Endothelial cell of umbilical vein (primary cell): ENCODE measurements at regions not wholly inside any gene's neighbourhood (a gene's known extent, or its start where the extent isn't known, plus 50 kb on each side); places are given as distances from the start of the nearest gene placed in this dataset.

ENCODE experiments used
- BruUV-seq: library from RNA; stranded (reverse); fragments of 400-500 nt; replicated peaks from 2 replicates; lab custom pipeline; 2021; lab: Mats Ljungman, UMichigan
- CTCF ChIA-PET: fragments of 300-600, 350-600 bp; sonication (Branson Sonifier 250); formaldehyde crosslinking; loops from one replicate; lab custom pipeline; 2021; ENCODE audit warnings: antibody characterized with exemption, inconsistent platforms; lab: Charles Lee
- POLR2A ChIA-PET: fragments of 300-600, 350-600 bp; sonication (Branson Sonifier 250); formaldehyde crosslinking; loops from one replicate; lab custom pipeline; 2021; ENCODE audit warnings: antibody characterized with exemption, inconsistent platforms; lab: Charles Lee
- DNase-seq: peaks from one replicate; pipeline ENCODE4 v3.0.0-alpha.2; 2011; ENCODE audit warnings: low read depth, low spot score
- FAIRE-seq: peaks from 2 replicates; lab custom pipeline; 2011; peaks lifted over from hg19 to GRCh38; lab: Jason Lieb, UNC
- H2AFZ ChIP-seq: 2 replicates; pipeline ENCODE4 v1.6.0; 2012; ENCODE audit warnings: low read depth, low read length, control low read depth, inconsistent platforms
- H3K27ac ChIP-seq: 2 replicates; pipeline ENCODE4 v1.5.1; 2011; ENCODE audit warnings: low read depth, mild to moderate bottlenecking, control low read depth, low read length, moderate library complexity; ENCODE audit not compliant: insufficient read depth
- H3K27me3 ChIP-seq, 2 experiments: 2 replicates each; pipeline versions ENCODE4 v1.6.0 to v1.6.1; 2011; ENCODE audit warnings: low read length in 2 of 2, mixed read lengths in 1 of 2; ENCODE audit not compliant: control insufficient read depth in 2 of 2, insufficient read depth in 2 of 2
- H3K36me3 ChIP-seq, 2 experiments: 2 replicates in 1 of 2; 3 replicates in 1 of 2; pipeline ENCODE4 v1.5.1; 2011; ENCODE audit warnings: low read length in 2 of 2, mild to moderate bottlenecking in 1 of 2, moderate library complexity in 1 of 2; ENCODE audit not compliant: control insufficient read depth in 2 of 2, insufficient read depth in 2 of 2; ENCODE audit errors: extremely low read depth in 1 of 2
- H3K4me1 ChIP-seq: 3 replicates; pipeline ENCODE4 v1.5.1; 2011; ENCODE audit warnings: mild to moderate bottlenecking, low read length; ENCODE audit not compliant: control insufficient read depth, insufficient read depth; ENCODE audit errors: extremely low read depth
- H3K4me2 ChIP-seq: 2 replicates; pipeline ENCODE4 v1.6.1; 2011; ENCODE audit warnings: low read length, control low read depth, mixed read lengths; ENCODE audit not compliant: insufficient read depth
- H3K4me3 ChIP-seq, 3 experiments: fragments of 200-600 bp in 1 of 3; sonication (generic), shearing (Covaris generic) in 1 of 3; replicated peaks in 1 of 3; 2 replicates each; pipeline ENCODE4 v1.5.1; 2011 to 2016; ENCODE audit warnings: control low read depth in 3 of 3, low read length in 3 of 3, mild to moderate bottlenecking in 2 of 3, inconsistent platforms in 1 of 3, low read depth in 1 of 3, moderate library complexity in 1 of 3; ENCODE audit not compliant: insufficient read depth in 1 of 3
- H3K79me2 ChIP-seq: 2 replicates; pipeline ENCODE4 v1.6.0; 2012; ENCODE audit warnings: low read length, inconsistent platforms; ENCODE audit not compliant: control insufficient read depth, insufficient read depth
- H3K9ac ChIP-seq: replicated peaks from 2 replicates; pipeline ENCODE3; 2011; ENCODE audit warnings: low read length, control low read depth; ENCODE audit not compliant: insufficient read depth; ENCODE audit errors: extremely low read depth
- H3K9me1 ChIP-seq: replicated peaks from 3 replicates; pipeline ENCODE4 v1.6.0; 2011; ENCODE audit warnings: mild to moderate bottlenecking, low read length; ENCODE audit not compliant: control insufficient read depth, insufficient read depth; ENCODE audit errors: extremely low read depth
- H3K9me3 ChIP-seq: replicated peaks from 2 replicates; pipeline ENCODE4 v1.5.1; 2012; ENCODE audit warnings: low read length, inconsistent platforms; ENCODE audit not compliant: control insufficient read depth, insufficient read depth
- H4K20me1 ChIP-seq: replicated peaks from 2 replicates; pipeline ENCODE3; 2011; ENCODE audit warnings: mild to moderate bottlenecking, low read length; ENCODE audit not compliant: control insufficient read depth, insufficient read depth; ENCODE audit errors: extremely low read depth
- EZH2 ChIP-seq: IDR thresholded peaks from 2 replicates; pipeline ENCODE4 v1.6.1; 2012; ENCODE audit warnings: borderline replicate concordance, low read depth, mild to moderate bottlenecking, moderate library complexity, low read length, inconsistent platforms; ENCODE audit not compliant: severe bottlenecking
- FOS ChIP-seq: IDR thresholded peaks from 2 replicates; pipeline ENCODE4 v1.6.1; 2011; ENCODE audit warnings: mild to moderate bottlenecking, low read length, moderate library complexity, borderline replicate concordance; ENCODE audit not compliant: insufficient read depth
- GATA2 ChIP-seq: IDR thresholded peaks from 2 replicates; pipeline ENCODE4 v1.7.0; 2011; ENCODE audit warnings: low read depth, mild to moderate bottlenecking, moderate library complexity, mixed read lengths, low read length; ENCODE audit not compliant: insufficient read length, insufficient read depth
- JUN ChIP-seq: IDR thresholded peaks from 2 replicates; pipeline ENCODE4 v1.6.1; 2011; ENCODE audit warnings: borderline replicate concordance, low read depth; ENCODE audit not compliant: insufficient read length, insufficient read depth
- MYC ChIP-seq: IDR thresholded peaks from one replicate; pipeline ENCODE4 v1.6.1; 2011; ENCODE audit warnings: mild to moderate bottlenecking, low read depth, low read length
- POLR2A ChIP-seq: IDR thresholded peaks from 2 replicates; pipeline ENCODE4 v1.6.1; 2012; ENCODE audit warnings: low read depth, mild to moderate bottlenecking, control low read depth, low read length
- POLR2AphosphoS5 ChIP-seq: IDR thresholded peaks from 2 replicates; pipeline ENCODE4 v1.6.1; 2012; ENCODE audit warnings: low read depth, mild to moderate bottlenecking, control low read depth, low read length, moderate library complexity; ENCODE audit not compliant: insufficient read depth
- dilution Hi-C: fragments of 300-500 bp; cut with MboI; formaldehyde crosslinking; loops from one replicate; pipeline ENCODE4 v1.15.0; 2019; ENCODE audit warnings: low sequenced_read_pairs; ENCODE audit not compliant: extremely low pct_ligation_motif_present
- intact Hi-C: fragments of 100-400 bp; cut with micrococcal nuclease; formaldehyde crosslinking; loops from one replicate; pipeline ENCODE4 v1.10.0; 2022
- TF ChIP-seq, protein P1 (sequence below): IDR thresholded peaks from 2 replicates; pipeline ENCODE4 v1.6.1; 2011; ENCODE audit not compliant: insufficient read depth, insufficient read length
- TF ChIP-seq, protein P2 (sequence below), 2 donors: IDR thresholded peaks; 1 replicate in 1 of 2; 2 replicates in 1 of 2; pipeline ENCODE4 v1.5.1; 2011; ENCODE audit warnings: low read length in 2 of 2, mild to moderate bottlenecking in 2 of 2, moderate library complexity in 2 of 2, control low read depth in 1 of 2, inconsistent platforms in 1 of 2, low read depth in 1 of 2; ENCODE audit not compliant: insufficient read depth in 1 of 2; ENCODE audit errors: extremely low read depth in 1 of 2

GRCh38 chr9:16964228-16964627 is 93.8 kb upstream of the BNC2 start:
- dilution Hi-C loops (no loop called here), intact Hi-C loops (no loop called here)
- no peak overlapping the region for H3K4me2 ChIP-seq
- no peaks in the 10 kb centered on the region for H3K9me1 ChIP-seq
- no peaks in the 10 kb centered on the region for H3K36me3 ChIP-seq
- no peaks in the 10 kb centered on the region for H3K9me3 ChIP-seq
- FAIRE-seq, result no peak
- no peaks in the 10 kb centered on the region for H3K4me1 ChIP-seq
- no peaks in the 10 kb centered on the region for H3K79me2 ChIP-seq
- no TSS peak for BruUV-seq
- no peak overlapping the region for H3K4me3 ChIP-seq
- DNase-seq, result no peak
- CTCF ChIA-PET, result no interaction called here
- TF ChIP-seq GATA2 (no peak), POLR2A (no peak), FOS (no peak), EZH2 (no peak)
- no peaks in the 10 kb centered on the region for H3K27me3 ChIP-seq
- no peaks in the 10 kb centered on the region for H4K20me1 ChIP-seq
- H3K27ac ChIP-seq, result no peak overlapping the region
- no peak overlapping the region for H2AFZ ChIP-seq
- POLR2A ChIA-PET, result no interaction called here
- no peak overlapping the region for H3K9ac ChIP-seq

DNA sequence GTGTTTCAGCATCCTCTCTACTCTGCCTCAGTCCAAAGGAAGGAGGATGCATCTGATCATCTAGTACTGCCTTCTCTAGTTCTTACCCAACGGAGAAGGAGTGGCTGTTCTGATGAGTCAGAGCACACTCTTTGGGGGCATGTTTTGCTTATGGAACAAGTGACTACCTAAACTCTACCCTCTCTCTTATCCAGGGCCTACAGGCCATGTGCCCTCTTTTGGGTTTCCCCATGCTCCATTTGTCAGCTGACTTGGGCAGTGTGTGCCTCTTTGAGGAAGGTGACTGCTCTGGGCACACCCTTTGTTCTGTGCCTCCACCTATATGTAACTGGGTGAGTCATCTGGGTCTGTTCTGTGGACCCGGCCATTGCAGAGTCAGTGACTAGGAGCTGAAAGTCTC is 89.6 kb upstream of the BNC2 start:
- Histone ChIP-seq H3K27me3 (no peaks in the 10 kb centered on the region), H3K9me3 (no peaks in the 10 kb centered on the region), H3K27ac (no peak overlapping the region), H3K9ac (no peak overlapping the region), H3K4me2 (no peak overlapping the region), H3K4me3 (no peak overlapping the region), H2AFZ (no peak overlapping the region), H4K20me1 (no peaks in the 10 kb centered on the region), H3K4me1 (no peaks in the 10 kb centered on the region), H3K9me1 (no peaks in the 10 kb centered on the region), H3K79me2 (no peaks in the 10 kb centered on the region), H3K36me3 (no peaks in the 10 kb centered on the region)
- DNase-seq, result no peak
- TF ChIP-seq MYC (no peak), FOS (no peak), GATA2 (no peak), POLR2AphosphoS5 (no peak), EZH2 (no peak), POLR2A (no peak), JUN (no peak)
- TF ChIP-seq, protein P1, sequence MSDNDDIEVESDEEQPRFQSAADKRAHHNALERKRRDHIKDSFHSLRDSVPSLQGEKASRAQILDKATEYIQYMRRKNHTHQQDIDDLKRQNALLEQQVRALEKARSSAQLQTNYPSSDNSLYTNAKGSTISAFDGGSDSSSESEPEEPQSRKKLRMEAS, result no peak
- TF ChIP-seq, protein P2, sequence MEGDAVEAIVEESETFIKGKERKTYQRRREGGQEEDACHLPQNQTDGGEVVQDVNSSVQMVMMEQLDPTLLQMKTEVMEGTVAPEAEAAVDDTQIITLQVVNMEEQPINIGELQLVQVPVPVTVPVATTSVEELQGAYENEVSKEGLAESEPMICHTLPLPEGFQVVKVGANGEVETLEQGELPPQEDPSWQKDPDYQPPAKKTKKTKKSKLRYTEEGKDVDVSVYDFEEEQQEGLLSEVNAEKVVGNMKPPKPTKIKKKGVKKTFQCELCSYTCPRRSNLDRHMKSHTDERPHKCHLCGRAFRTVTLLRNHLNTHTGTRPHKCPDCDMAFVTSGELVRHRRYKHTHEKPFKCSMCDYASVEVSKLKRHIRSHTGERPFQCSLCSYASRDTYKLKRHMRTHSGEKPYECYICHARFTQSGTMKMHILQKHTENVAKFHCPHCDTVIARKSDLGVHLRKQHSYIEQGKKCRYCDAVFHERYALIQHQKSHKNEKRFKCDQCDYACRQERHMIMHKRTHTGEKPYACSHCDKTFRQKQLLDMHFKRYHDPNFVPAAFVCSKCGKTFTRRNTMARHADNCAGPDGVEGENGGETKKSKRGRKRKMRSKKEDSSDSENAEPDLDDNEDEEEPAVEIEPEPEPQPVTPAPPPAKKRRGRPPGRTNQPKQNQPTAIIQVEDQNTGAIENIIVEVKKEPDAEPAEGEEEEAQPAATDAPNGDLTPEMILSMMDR (IDR thresholded peaks at IDR 0.05; ENCODE audit: extremely low read depth in 1 of 2, insufficient read depth in 1 of 2, low read depth in 1 of 2, low read length in 2 of 2), result no peak
- no TSS peak for BruUV-seq
- FAIRE-seq, result no peak
- CTCF ChIA-PET, result no interaction called here
- POLR2A ChIA-PET, result no interaction called here
- intact Hi-C loops (no loop called here), dilution Hi-C loops (no loop called here)
